ENCODE measurements at regions not wholly inside any gene's neighbourhood (a gene's known extent, or its start where the extent isn't known, plus 50 kb on each side); places are given as distances from the start of the nearest gene placed in this dataset.

DNA sequence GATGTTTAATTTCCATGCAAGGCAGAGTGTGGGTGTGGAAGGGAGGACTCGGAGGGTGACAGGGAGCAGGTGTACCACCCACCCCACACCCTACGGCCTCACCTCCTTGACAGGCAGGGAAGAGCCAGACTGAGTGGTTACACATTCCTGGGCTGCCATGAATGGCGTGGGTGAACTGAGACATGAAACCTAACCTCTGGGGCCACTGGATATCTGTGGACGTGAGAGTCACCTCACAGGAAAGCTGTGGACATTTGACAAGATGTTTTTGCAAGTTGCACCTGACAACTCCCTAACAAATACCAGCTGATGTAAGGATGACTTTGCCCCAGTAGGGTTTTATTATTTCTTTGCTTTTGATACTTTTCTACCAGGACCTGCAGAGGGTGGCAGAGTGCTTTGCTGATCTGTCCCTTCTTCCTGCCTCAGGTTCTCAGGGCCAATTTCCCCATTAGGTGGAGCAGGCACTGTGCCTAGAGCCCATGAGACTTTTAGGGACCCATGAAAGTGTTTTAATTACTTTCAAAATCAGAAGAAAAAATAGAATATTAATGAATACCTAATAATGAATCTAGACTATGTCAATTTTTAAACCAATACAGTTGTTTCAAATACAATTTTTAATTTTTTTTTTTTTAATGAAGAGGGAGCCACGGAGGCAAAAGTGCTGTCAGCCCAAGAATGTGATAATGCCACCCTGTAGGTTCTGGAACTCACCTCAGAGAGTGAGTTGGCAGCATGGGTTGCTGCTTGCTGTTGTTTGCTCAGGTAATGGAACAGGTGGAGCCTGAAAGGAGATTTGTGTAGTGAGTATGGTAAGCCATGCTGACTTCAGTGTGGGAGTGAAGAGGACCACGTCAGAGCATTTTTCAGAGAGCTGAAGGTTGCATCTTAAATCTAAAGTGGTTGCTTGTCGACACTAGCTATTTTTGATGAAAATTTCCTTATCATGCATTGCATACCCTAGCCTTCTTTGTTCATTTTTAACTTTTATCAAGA lies 58.0 kb upstream of the CYSLTR2 start:
- TF ChIP-seq EP300 (IDR thresholded peaks at IDR 0.05; ENCODE audit: borderline replicate concordance): no peak
- TF ChIP-seq RAD21 (IDR thresholded peaks at IDR 0.05; ENCODE audit: low read depth): peak; percentile 83

GRCh38 chr13:48600374-48601364 lies 53.1 kb upstream of the CYSLTR2 start:
- no peak for TF ChIP-seq USF1 (IDR thresholded peaks at IDR 0.05)

GRCh38 chr13:48602296-48603016 lies 51.3 kb upstream of the CYSLTR2 start:
- TF ChIP-seq EGR1 (IDR thresholded peaks at IDR 0.05): no peak
- TF ChIP-seq, protein P1, sequence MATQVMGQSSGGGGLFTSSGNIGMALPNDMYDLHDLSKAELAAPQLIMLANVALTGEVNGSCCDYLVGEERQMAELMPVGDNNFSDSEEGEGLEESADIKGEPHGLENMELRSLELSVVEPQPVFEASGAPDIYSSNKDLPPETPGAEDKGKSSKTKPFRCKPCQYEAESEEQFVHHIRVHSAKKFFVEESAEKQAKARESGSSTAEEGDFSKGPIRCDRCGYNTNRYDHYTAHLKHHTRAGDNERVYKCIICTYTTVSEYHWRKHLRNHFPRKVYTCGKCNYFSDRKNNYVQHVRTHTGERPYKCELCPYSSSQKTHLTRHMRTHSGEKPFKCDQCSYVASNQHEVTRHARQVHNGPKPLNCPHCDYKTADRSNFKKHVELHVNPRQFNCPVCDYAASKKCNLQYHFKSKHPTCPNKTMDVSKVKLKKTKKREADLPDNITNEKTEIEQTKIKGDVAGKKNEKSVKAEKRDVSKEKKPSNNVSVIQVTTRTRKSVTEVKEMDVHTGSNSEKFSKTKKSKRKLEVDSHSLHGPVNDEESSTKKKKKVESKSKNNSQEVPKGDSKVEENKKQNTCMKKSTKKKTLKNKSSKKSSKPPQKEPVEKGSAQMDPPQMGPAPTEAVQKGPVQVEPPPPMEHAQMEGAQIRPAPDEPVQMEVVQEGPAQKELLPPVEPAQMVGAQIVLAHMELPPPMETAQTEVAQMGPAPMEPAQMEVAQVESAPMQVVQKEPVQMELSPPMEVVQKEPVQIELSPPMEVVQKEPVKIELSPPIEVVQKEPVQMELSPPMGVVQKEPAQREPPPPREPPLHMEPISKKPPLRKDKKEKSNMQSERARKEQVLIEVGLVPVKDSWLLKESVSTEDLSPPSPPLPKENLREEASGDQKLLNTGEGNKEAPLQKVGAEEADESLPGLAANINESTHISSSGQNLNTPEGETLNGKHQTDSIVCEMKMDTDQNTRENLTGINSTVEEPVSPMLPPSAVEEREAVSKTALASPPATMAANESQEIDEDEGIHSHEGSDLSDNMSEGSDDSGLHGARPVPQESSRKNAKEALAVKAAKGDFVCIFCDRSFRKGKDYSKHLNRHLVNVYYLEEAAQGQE (IDR thresholded peaks at IDR 0.05; ENCODE audit: low read depth): no peak

DNA sequence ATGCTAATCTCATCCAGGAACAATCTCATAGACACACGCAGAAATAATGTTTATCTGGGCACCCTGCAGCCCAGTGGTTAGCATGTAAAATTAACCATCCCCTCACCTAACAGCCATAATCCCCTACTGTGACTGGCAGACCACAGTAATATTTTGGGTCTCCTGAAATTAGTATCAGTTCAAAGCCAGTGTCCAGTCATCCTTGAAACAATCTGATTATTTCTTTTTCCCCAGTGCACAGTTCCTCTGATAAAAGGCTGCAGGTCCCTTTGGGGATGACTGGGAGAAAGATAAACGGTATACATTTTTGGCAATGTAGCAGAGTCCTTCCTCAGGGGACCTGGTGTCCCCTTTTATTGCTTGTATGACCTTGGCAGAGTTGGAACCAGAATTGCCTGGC lies 50.4 kb upstream of the CYSLTR2 start:
- no peak for TF ChIP-seq CEBPB (IDR thresholded peaks at IDR 0.05)
- TF ChIP-seq MAX (IDR thresholded peaks at IDR 0.05): no peak
- TF ChIP-seq NFIC (IDR thresholded peaks at IDR 0.05): no peak
- no peak for TF ChIP-seq USF1 (IDR thresholded peaks at IDR 0.05)
- no peak for TF ChIP-seq FOXM1 (IDR thresholded peaks at IDR 0.05; ENCODE audit: borderline replicate concordance, low read depth)
- no peak for TF ChIP-seq EP300 (IDR thresholded peaks at IDR 0.05; ENCODE audit: borderline replicate concordance)
- no peak for TF ChIP-seq RAD21 (IDR thresholded peaks at IDR 0.05; ENCODE audit: low read depth)
- TF ChIP-seq CREB1 (IDR thresholded peaks at IDR 0.05; ENCODE audit: low read depth): no peak
- TF ChIP-seq TCF12 (IDR thresholded peaks at IDR 0.05; ENCODE audit: low read depth): no peak

Data from Ishikawa (cell line).